Stomach (tissue), 8 donors: ENCODE measurements at regions not wholly inside any gene's neighbourhood (a gene's known extent, or its start where the extent isn't known, plus 50 kb on each side); places are given as distances from the start of the nearest gene placed in this dataset.

Source experiments
- DNase-seq, 2 donors: peaks; one replicate each; pipeline versions ENCODE4 v3.0.0 to v3.0.0-alpha.2; 2013 to 2019
- H3K27ac ChIP-seq, 5 donors: fragments of 200-600 bp in 4 of 5; sonication (generic) in 4 of 5; one replicate each; pipeline ENCODE4 v1.5.1; 2013 to 2019; ENCODE audit warnings: mild to moderate bottlenecking in 1 of 5, moderate library complexity in 1 of 5
- H3K27me3 ChIP-seq, 3 donors: fragments of 200-600 bp; sonication (generic); one replicate each; pipeline ENCODE4 v1.5.1; 2017 to 2019; ENCODE audit warnings: mixed run types in 1 of 3
- H3K36me3 ChIP-seq, 4 donors: fragments of 200-600 bp; sonication (generic); 1 replicate in 3 of 4; 2 replicates in 1 of 4; pipeline ENCODE4 v1.5.1; 2016 to 2019
- H3K4me1 ChIP-seq, 4 donors: fragments of 200-600 bp; sonication (generic); one replicate each; pipeline ENCODE4 v1.5.1; 2016 to 2019
- H3K4me3 ChIP-seq, 4 donors: fragments of 200-600 bp; sonication (generic) in 3 of 4; one replicate each; pipeline ENCODE4 v1.5.1; 2016 to 2019; ENCODE audit warnings: mild to moderate bottlenecking in 1 of 4
- H3K9me3 ChIP-seq, 4 donors: fragments of 200-600 bp; sonication (generic); one replicate each; pipeline ENCODE4 v1.5.1; 2016 to 2019
- CTCF ChIP-seq, 7 experiments: fragments of 450-650 bp in 4 of 7; fragments of 200-600 bp in 3 of 7; sonication (generic) in 3 of 7; IDR thresholded peaks; one replicate each; pipeline ENCODE4 v1.5.1; 2016 to 2019; ENCODE audit warnings: antibody characterized with exemption in 7 of 7, control low read depth in 2 of 7, mild to moderate bottlenecking in 1 of 7
- EP300 ChIP-seq: sonication (generic); formaldehyde crosslinking; IDR thresholded peaks from one replicate; pipeline ENCODE4 v1.6.1; 2017; ENCODE audit warnings: antibody characterized with exemption
- POLR2A ChIP-seq, 4 donors: fragments of 450-650 bp; IDR thresholded peaks; one replicate each; pipeline ENCODE4 v1.6.1; 2016; ENCODE audit warnings: antibody characterized with exemption in 4 of 4, control low read depth in 2 of 4, mild to moderate bottlenecking in 1 of 4, moderate library complexity in 1 of 4
- POLR2AphosphoS5 ChIP-seq, 3 donors: sonication (generic); formaldehyde crosslinking; IDR thresholded peaks; one replicate each; pipeline ENCODE4 v1.6.1; 2016; ENCODE audit warnings: antibody characterized with exemption in 3 of 3
- WGBS, 5 donors: extraction: QIAGEN DNeasy Blood & Tissue Kit in 3 of 5; methylation state at CpG; one replicate each; pipeline versions ENCODE4 v1.1.5 to v1.1.7; 2013 to 2018; 5-methylcytosine and 5-hydroxymethylcytosine counted together
- intact Hi-C: fragments of 100-400 bp; cut with DNase I; formaldehyde crosslinking; loops from one replicate; pipeline ENCODE4 v1.15.1; 2023; ENCODE audit warnings: low total_unique reads
- donor health status: healthy with polysubstance abuse.
- donor health status: Bipolar disorder and iron deficiency.
- donor health status: healthy.

- no peak overlapping the region for H3K4me3 ChIP-seq
- no peak overlapping the region for H3K27ac ChIP-seq
- H3K4me1 ChIP-seq: no peaks in the 10 kb centered on the region
- TF ChIP-seq POLR2AphosphoS5 (IDR thresholded peaks at IDR 0.05): no peak
- no peak for TF ChIP-seq POLR2A (IDR thresholded peaks at IDR 0.05)
- TF ChIP-seq EP300: no peak
- no peak for TF ChIP-seq CTCF (IDR thresholded peaks at IDR 0.05)
- intact Hi-C loops: no loop called here
- no peaks in the 10 kb centered on the region for H3K9me3 ChIP-seq
- no peaks in the 10 kb centered on the region for H3K27me3 ChIP-seq
- no peaks in the 10 kb centered on the region for H3K36me3 ChIP-seq
- WGBS, 5 donors: 72 to 84% (median 77%) methylated on average over 3 of the region's 3 CpGs
- DNase-seq: no peak
Measured at GRCh38 chr5:153885141-153885540, 153.6 kb downstream of the FAM114A2 start.

GRCh38 chr5:153884612-153884957, 154.1 kb downstream of the FAM114A2 start:
- no peak for TF ChIP-seq POLR2AphosphoS5 (IDR thresholded peaks at IDR 0.05)
- TF ChIP-seq POLR2A (IDR thresholded peaks at IDR 0.05): no peak
- no peak for TF ChIP-seq EP300
- no peak for TF ChIP-seq CTCF (IDR thresholded peaks at IDR 0.05)
- H3K4me3 ChIP-seq: no peak overlapping the region
- no peaks in the 10 kb centered on the region for H3K9me3 ChIP-seq
- intact Hi-C loops: no loop called here
- no peak overlapping the region for H3K27ac ChIP-seq
- 75 to 90% (median 88%) methylated on average over 4 of the region's 4 CpGs for WGBS, 5 donors
- H3K4me1 ChIP-seq: no peaks in the 10 kb centered on the region
- no peaks in the 10 kb centered on the region for H3K36me3 ChIP-seq
- H3K27me3 ChIP-seq: no peaks in the 10 kb centered on the region
- no peak for DNase-seq

GRCh38 chr5:153883854-153884611, 154.7 kb downstream of the FAM114A2 start:
- intact Hi-C loops: no loop called here
- 52 to 61% (median 56%) methylated on average over 6 of the region's 6 CpGs for WGBS, 5 donors

GRCh38 chr5:153881687-153882086, 157.0 kb downstream of the FAM114A2 start:
- Histone ChIP-seq H3K36me3 (no peaks in the 10 kb centered on the region), H3K4me1 (no peaks in the 10 kb centered on the region), H3K27me3 (no peaks in the 10 kb centered on the region), H3K27ac (no peak overlapping the region), H3K4me3 (no peak overlapping the region), H3K9me3 (no peaks in the 10 kb centered on the region)
- TF ChIP-seq POLR2AphosphoS5 (IDR thresholded peaks at IDR 0.05) (no peak), POLR2A (IDR thresholded peaks at IDR 0.05) (no peak), CTCF (IDR thresholded peaks at IDR 0.05) (no peak), EP300 (no peak)
- DNase-seq: no peak
- intact Hi-C loops: no loop called here
- 26 to 61% (median 41%) methylated on average over 1 of the region's 1 CpG for WGBS, 5 donors

More at GRCh38 chr5:153883854-153884611, 154.7 kb downstream of the FAM114A2 start:
- H3K4me1 ChIP-seq: no peaks in the 10 kb centered on the region
- H3K27ac ChIP-seq: no peak overlapping the region
- TF ChIP-seq POLR2A (IDR thresholded peaks at IDR 0.05): no peak
- TF ChIP-seq POLR2AphosphoS5 (IDR thresholded peaks at IDR 0.05): no peak
- no peak for TF ChIP-seq CTCF (IDR thresholded peaks at IDR 0.05)
- no peak for TF ChIP-seq EP300
- H3K9me3 ChIP-seq: no peaks in the 10 kb centered on the region
- H3K36me3 ChIP-seq: no peaks in the 10 kb centered on the region
- no peak for DNase-seq
- H3K4me3 ChIP-seq: no peak overlapping the region
- no peaks in the 10 kb centered on the region for H3K27me3 ChIP-seq
